ENCODE measurements at regions not wholly inside any gene's neighbourhood (a gene's known extent, or its start where the extent isn't known, plus 50 kb on each side); places are given as distances from the start of the nearest gene placed in this dataset.

- TF ChIP-seq ATF3 (IDR thresholded peaks at IDR 0.05): no peak
- TF ChIP-seq EZH2 (IDR thresholded peaks at IDR 0.05): no peak
- no peak for TF ChIP-seq SRF (IDR thresholded peaks at IDR 0.05; ENCODE audit: low read depth)
Measured at GRCh38 chr1:222967466-222968240, 152.8 kb downstream of the DISP1 start (continued).

DNA sequence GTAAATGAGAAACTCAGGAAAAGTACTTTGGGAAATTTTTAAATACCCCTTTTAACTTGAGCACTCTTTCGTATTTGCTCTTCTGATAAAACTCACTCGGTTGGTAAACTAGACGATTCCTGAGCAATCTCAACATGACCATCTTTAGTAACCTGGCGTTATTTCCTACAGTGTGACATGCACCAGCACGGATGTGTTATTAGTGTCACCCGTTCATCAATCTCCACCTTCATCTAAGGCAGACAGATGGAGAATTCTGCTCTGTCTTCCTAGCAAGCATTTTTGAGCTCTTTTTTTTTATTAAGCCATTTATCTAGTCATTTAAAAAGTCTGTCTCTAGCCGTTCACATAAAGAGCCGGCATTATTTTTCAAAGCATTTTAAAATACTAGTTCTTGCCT, 155.2 kb downstream of the DISP1 start:
- H2AFZ ChIP-seq (ENCODE audit: low read depth, low read length, poor library complexity, severe bottlenecking): no peak overlapping the region
- no peak overlapping the region for H3K4me2 ChIP-seq (ENCODE audit: low read length)
- no TSS peak for BruUV-seq (replicated peaks)
- no peaks in the 10 kb centered on the region for H4K20me1 ChIP-seq (ENCODE audit: insufficient read depth)
- no peaks in the 10 kb centered on the region for H3K36me3 ChIP-seq (ENCODE audit: control insufficient read depth in 1 of 2, insufficient read depth in 2 of 2, low read length in 2 of 2)
- H3K27me3 ChIP-seq (ENCODE audit: insufficient read depth, low read length): no peaks in the 10 kb centered on the region
- H3K9me2 ChIP-seq (ENCODE audit: insufficient read depth): no peaks in the 10 kb centered on the region
- TF ChIP-seq POLR2A (IDR thresholded peaks at IDR 0.05; ENCODE audit: borderline replicate concordance, extremely low read depth, insufficient read depth, insufficient read length) (no peak), POLR2AphosphoS5 (IDR thresholded peaks at IDR 0.05; ENCODE audit: low read depth, low read length) (no peak), ZNF274 (IDR thresholded peaks at IDR 0.05; ENCODE audit: low read depth, low read length) (no peak), EGR1 (IDR thresholded peaks at IDR 0.05; ENCODE audit: low read depth) (no peak), SRF (IDR thresholded peaks at IDR 0.05; ENCODE audit: low read depth) (no peak), SIN3A (IDR thresholded peaks at IDR 0.05; ENCODE audit: low read depth) (no peak), TCF7L2 (IDR thresholded peaks at IDR 0.05; ENCODE audit: borderline replicate concordance, extremely low read depth, insufficient read depth, insufficient read length) (no peak)
- H3K9me3 ChIP-seq (ENCODE audit: control insufficient read depth in 1 of 2, insufficient read depth in 1 of 2, low read depth in 1 of 2, low read length in 2 of 2): no peaks in the 10 kb centered on the region
- no peak overlapping the region for H3K9ac ChIP-seq (ENCODE audit: low read length)
- H3K4me1 ChIP-seq (ENCODE audit: control insufficient read depth in 1 of 2, insufficient read depth in 2 of 2, low read length in 2 of 2): no peaks in the 10 kb centered on the region
- no peak overlapping the region for H3K4me3 ChIP-seq (replicated peaks in 1 of 2; ENCODE audit: low read depth in 1 of 2, low read length in 2 of 2)
- intact Hi-C loops (cut with micrococcal nuclease): no loop called here
- DNase-seq (ENCODE audit: low read depth, low spot score) (no peak), ATAC-seq (no peak)
- no peaks in the 10 kb centered on the region for H3K79me2 ChIP-seq (ENCODE audit: insufficient read depth, low read length)
- ChIA-PET CTCF (no interaction called here), POLR2A (no interaction called here), RAD21 (ENCODE audit: low non-redundant PET in 1 of 2, low total read pairs in 2 of 2, uncharacterized antibody in 2 of 2, unreplicated experiment in 2 of 2) (no interaction called here)
- H3K27ac ChIP-seq (ENCODE audit: low read depth, low read length): no peak overlapping the region
